ENCODE measurements at regions not wholly inside any gene's neighbourhood (a gene's known extent, or its start where the extent isn't known, plus 50 kb on each side); places are given as distances from the start of the nearest gene placed in this dataset.
A peak's percentile ranks its signal among the peaks of the same experiment; 100 is the strongest.

- H3K9me2 ChIP-seq (ENCODE audit: low read depth, low read length), result no peaks in the 10 kb centered on the region
Observed at GRCh38 chr4:103443324-103443723, 245.2 kb upstream of the CENPE start.

GRCh38 chr4:103429283-103429682, 231.1 kb upstream of the CENPE start:
- Histone ChIP-seq H3K4me3 (ENCODE audit: low read depth, low read length, poor library complexity, severe bottlenecking) (no peak overlapping the region), H3F3A (ENCODE audit: insufficient read depth, low read length) (no peaks in the 10 kb centered on the region), H4K20me1 (ENCODE audit: insufficient read depth, low read length) (no peaks in the 10 kb centered on the region), H3K4me1 (ENCODE audit: insufficient read depth, low read length, severe bottlenecking) (no peaks in the 10 kb centered on the region), H3K4me2 (ENCODE audit: low read length) (no peak overlapping the region), H3K79me2 (ENCODE audit: insufficient read depth, low read length) (no peaks in the 10 kb centered on the region), H3K27ac (ENCODE audit: low read depth, low read length, poor library complexity, severe bottlenecking) (no peak overlapping the region), H3K9me3 (ENCODE audit: low read length) (no peaks in the 10 kb centered on the region), H3K9me2 (ENCODE audit: low read depth, low read length) (no peaks in the 10 kb centered on the region), H3K36me3 (ENCODE audit: insufficient read depth, low read length) (no peaks in the 10 kb centered on the region), H3K27me3 (ENCODE audit: insufficient read depth, low read length) (no peaks in the 10 kb centered on the region), H3K9ac (ENCODE audit: low read length) (no peak overlapping the region), H2AFZ (ENCODE audit: low read length) (no peak overlapping the region)
- TF ChIP-seq EZH2 (IDR thresholded peaks at IDR 0.05; ENCODE audit: borderline replicate concordance, low read length) (no peak), CTCF (IDR thresholded peaks at IDR 0.05; ENCODE audit: low read length) (peak; percentile 57)

More at GRCh38 chr4:103443324-103443723, 245.2 kb upstream of the CENPE start:
- Histone ChIP-seq H3K4me3 (ENCODE audit: low read depth, low read length, poor library complexity, severe bottlenecking) (no peak overlapping the region), H3K4me2 (ENCODE audit: low read length) (no peak overlapping the region), H3K27me3 (ENCODE audit: insufficient read depth, low read length) (no peaks in the 10 kb centered on the region), H3K36me3 (ENCODE audit: insufficient read depth, low read length) (no peaks in the 10 kb centered on the region), H2AFZ (ENCODE audit: low read length) (no peak overlapping the region), H3K4me1 (ENCODE audit: insufficient read depth, low read length, severe bottlenecking) (no peaks in the 10 kb centered on the region), H3K79me2 (ENCODE audit: insufficient read depth, low read length) (no peaks in the 10 kb centered on the region), H3K9ac (ENCODE audit: low read length) (no peak overlapping the region), H4K20me1 (ENCODE audit: insufficient read depth, low read length) (no peaks in the 10 kb centered on the region), H3K27ac (ENCODE audit: low read depth, low read length, poor library complexity, severe bottlenecking) (no peak overlapping the region), H3F3A (ENCODE audit: insufficient read depth, low read length) (no peaks in the 10 kb centered on the region), H3K9me3 (ENCODE audit: low read length) (no peaks in the 10 kb centered on the region)
- TF ChIP-seq EZH2 (IDR thresholded peaks at IDR 0.05; ENCODE audit: borderline replicate concordance, low read length) (no peak), CTCF (IDR thresholded peaks at IDR 0.05; ENCODE audit: low read length) (no peak)

GRCh38 chr4:103425406-103425805, 227.3 kb upstream of the CENPE start:
- no peak overlapping the region for H3K27ac ChIP-seq (ENCODE audit: low read depth, low read length, poor library complexity, severe bottlenecking)
- no peaks in the 10 kb centered on the region for H3K79me2 ChIP-seq (ENCODE audit: insufficient read depth, low read length)
- no peak overlapping the region for H3K4me2 ChIP-seq (ENCODE audit: low read length)
- no peaks in the 10 kb centered on the region for H4K20me1 ChIP-seq (ENCODE audit: insufficient read depth, low read length)
- no peaks in the 10 kb centered on the region for H3K9me2 ChIP-seq (ENCODE audit: low read depth, low read length)
- TF ChIP-seq CTCF (IDR thresholded peaks at IDR 0.05; ENCODE audit: low read length) (no peak), EZH2 (IDR thresholded peaks at IDR 0.05; ENCODE audit: borderline replicate concordance, low read length) (no peak)
- H3K9ac ChIP-seq (ENCODE audit: low read length), result no peak overlapping the region
- no peaks in the 10 kb centered on the region for H3K4me1 ChIP-seq (ENCODE audit: insufficient read depth, low read length, severe bottlenecking)
- H3K4me3 ChIP-seq (ENCODE audit: low read depth, low read length, poor library complexity, severe bottlenecking), result no peak overlapping the region
- no peaks in the 10 kb centered on the region for H3K9me3 ChIP-seq (ENCODE audit: low read length)
- H3K27me3 ChIP-seq (ENCODE audit: insufficient read depth, low read length), result no peaks in the 10 kb centered on the region
- no peaks in the 10 kb centered on the region for H3F3A ChIP-seq (ENCODE audit: insufficient read depth, low read length)
- no peak overlapping the region for H2AFZ ChIP-seq (ENCODE audit: low read length)
- H3K36me3 ChIP-seq (ENCODE audit: insufficient read depth, low read length), result no peaks in the 10 kb centered on the region

Data from OCI-LY1 (cell line).